GM13977 (cell line): ENCODE measurements at regions not wholly inside any gene's neighbourhood (a gene's known extent, or its start where the extent isn't known, plus 50 kb on each side); places are given as distances from the start of the nearest gene placed in this dataset.

Experiments used
- DNase-seq: peaks from one replicate; pipeline ENCODE4 v3.0.0; 2012; ENCODE audit warnings: low spot score
- CTCF ChIP-seq: IDR thresholded peaks from 2 replicates; pipeline ENCODE4 v1.5.1; 2012; ENCODE audit warnings: mild to moderate bottlenecking, control low read depth; ENCODE audit not compliant: insufficient read depth; ENCODE audit errors: extremely low read depth, missing control alignments
- in situ Hi-C: fragments of 300-500 bp; cut with MboI; formaldehyde crosslinking; loops from one replicate; pipeline ENCODE4 v1.12.0; 2022; ENCODE audit warnings: low sequenced_read_pairs, low pct_unique_long_range_greater_than_20kb, mixed read lengths, inconsistent platforms; ENCODE audit not compliant: unreplicated experiment

GRCh38 chr20:1825507-1825906 lies 69.7 kb upstream of the SIRPA start:
- in situ Hi-C loops, result no loop called here
- TF ChIP-seq CTCF, result no peak
- no peak for DNase-seq

- no peak for DNase-seq
- no peak for TF ChIP-seq CTCF
- in situ Hi-C loops, result no loop called here
Measured at GRCh38 chr20:1824834-1825233, 70.4 kb upstream of the SIRPA start.

- no peak for DNase-seq
- in situ Hi-C loops, result no loop called here
- TF ChIP-seq CTCF, result no peak
Measured at GRCh38 chr20:1824181-1824580, 71.0 kb upstream of the SIRPA start.

- in situ Hi-C loops, result no loop called here
- no peak for TF ChIP-seq CTCF
- no peak for DNase-seq
Measured at GRCh38 chr20:1823450-1823844, 71.8 kb upstream of the SIRPA start.

GRCh38 chr20:1822564-1823449 lies 72.4 kb upstream of the SIRPA start:
- no peak for DNase-seq
- in situ Hi-C loops, result no loop called here
- TF ChIP-seq CTCF, result no peak

- in situ Hi-C loops, result no loop called here
- no peak for DNase-seq
- no peak for TF ChIP-seq CTCF
Measured at GRCh38 chr20:1820138-1821079, 74.8 kb upstream of the SIRPA start.
